ENCODE measurements at regions not wholly inside any gene's neighbourhood (a gene's known extent, or its start where the extent isn't known, plus 50 kb on each side); places are given as distances from the start of the nearest gene placed in this dataset.

- TF ChIP-seq CTCF (IDR thresholded peaks at IDR 0.05; ENCODE audit: insufficient read depth, low read depth, low read length), result no peak
- no peak for TF ChIP-seq EZH2 (IDR thresholded peaks at IDR 0.05; ENCODE audit: insufficient read depth, low read length)
Measured at GRCh38 chr1:222000131-222000530, 258.2 kb upstream of the DUSP10 start.
